HG03196 (cell line): ENCODE measurements at regions not wholly inside any gene's neighbourhood (a gene's known extent, or its start where the extent isn't known, plus 50 kb on each side); places are given as distances from the start of the nearest gene placed in this dataset.

Experiments
- ATAC-seq: cut with Tn5 transposase; IDR thresholded peaks from one replicate; pipeline ENCODE4 v1.9.1; 2021; ENCODE audit not compliant: unreplicated experiment

DNA sequence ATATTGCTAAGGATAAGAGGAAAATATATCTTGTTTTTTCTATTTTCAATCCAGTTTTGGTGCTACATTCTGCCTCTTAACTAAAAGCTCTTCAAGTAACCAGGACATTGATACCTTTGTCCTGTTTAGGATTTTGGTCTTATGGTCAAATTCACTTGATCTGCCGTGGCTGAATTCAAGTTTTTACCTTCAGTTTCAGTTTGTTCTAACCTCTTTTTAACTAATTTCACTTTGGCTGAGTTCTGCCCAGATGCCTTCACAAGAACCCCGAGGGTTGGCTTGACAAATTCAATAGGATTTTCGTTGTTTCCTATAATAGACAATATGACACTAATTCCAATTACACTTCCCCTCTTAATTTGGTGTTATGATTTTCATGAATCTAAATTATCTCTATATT, 84.5 kb upstream of the C1orf21 start:
- no peak for ATAC-seq

DNA sequence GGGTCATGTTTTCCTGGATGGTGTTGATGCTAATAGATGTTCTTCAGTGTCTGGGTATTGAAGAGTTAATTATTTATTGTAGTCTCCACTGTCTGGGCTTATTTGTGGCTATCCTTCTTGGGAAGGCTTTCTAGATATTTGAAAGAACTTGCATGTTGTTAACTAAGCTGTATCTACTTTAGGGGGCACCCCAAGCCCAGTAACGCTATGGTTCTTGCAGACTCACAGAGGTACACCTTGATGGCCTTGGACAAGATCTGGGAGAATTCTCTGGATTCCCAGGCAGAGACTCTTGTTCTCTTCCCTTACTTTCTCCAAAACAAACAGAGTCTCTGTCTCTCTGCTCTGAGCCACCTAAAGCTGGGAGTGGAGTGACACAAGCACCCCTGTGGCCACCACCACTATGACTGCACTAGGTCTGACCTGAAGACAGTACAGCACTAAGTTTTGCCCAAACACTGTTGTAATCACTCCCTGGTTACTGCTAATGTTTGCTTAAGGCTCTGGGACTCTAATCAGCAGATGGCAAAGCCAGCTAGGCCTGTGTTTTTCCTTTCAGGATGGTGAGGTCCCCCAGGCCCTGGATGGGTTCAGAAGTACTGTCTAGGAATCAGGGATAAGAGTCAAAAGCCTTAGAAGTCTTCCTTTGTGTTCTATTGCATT, 76.5 kb upstream of the C1orf21 start:
- no peak for ATAC-seq

DNA sequence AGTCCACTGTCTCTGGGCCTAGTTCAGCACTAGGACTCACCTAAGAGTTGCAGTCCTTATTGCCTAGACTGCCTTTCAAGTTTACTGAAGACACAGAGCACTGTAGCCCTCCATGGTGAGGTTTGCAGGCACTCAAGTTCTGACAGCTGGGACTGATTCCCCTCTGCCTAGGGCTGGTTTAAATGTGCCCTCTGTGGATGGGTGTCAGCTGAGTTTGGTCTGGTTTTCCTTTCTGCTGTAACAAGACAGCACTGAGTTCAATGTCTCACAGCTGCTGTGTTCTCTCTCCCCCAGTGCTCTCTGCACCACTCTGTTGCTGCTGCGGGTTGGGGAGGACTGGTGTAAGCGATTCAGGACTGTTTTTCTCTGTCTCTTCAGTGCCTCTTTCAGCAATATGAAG, 75.2 kb upstream of the C1orf21 start:
- ATAC-seq = no peak

DNA sequence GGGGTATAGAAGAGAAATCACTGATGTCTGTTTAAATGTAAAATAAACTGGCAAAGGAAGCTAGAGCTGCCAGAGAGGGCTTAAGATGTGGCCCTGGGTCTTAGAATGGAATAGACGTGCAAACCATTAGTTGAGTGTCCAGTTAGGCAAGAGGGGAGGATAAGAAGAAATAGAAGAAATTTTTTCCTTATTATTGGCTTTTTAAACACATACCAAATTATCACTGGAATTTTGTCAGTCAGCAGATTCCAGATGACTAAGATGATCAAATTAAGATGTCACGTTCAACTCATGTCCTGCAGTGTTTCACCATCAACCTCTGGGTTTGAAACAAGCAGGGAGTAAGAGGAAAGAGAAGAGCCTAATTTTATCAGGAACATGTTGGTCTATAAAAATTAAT, 71.6 kb upstream of the C1orf21 start:
- no peak for ATAC-seq

DNA sequence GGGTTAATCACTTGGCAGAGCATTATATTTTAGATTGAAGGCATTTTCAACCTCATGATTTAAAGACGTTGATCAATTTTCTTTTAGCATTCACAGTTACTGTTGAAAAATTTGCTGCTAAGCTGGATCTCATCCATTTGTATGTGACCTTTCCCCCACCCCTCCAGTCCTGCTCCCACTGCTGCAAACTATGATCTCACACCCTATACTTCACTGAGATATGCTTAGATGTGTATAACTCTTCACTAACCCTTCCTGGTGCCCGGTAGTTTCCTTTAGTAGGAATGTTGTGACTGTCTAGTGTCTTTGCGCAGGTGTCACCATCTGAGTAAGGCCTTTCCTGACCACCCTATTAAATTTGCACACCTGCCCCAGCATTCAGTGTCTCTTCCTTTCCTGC, 67.0 kb upstream of the C1orf21 start:
- ATAC-seq = no peak

DNA sequence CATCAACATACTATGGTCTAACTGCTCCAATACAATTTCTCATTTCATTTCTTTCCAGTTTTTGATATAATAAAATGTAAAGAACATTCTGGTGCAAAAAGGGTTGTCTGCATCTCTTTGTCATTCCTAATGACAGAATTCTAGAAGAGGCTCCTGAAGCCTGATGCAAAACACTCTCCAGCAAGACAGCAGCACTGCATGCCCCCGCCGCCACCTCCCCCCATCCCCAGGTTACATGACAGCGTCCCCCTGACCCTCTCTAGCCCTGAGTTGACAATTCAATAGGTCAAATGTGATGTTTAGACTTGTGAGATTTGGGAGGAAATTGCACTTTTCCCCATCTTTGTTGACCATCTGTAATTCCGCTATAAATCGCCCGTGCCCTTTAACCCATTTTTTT, 64.6 kb upstream of the C1orf21 start:
- no peak for ATAC-seq

DNA sequence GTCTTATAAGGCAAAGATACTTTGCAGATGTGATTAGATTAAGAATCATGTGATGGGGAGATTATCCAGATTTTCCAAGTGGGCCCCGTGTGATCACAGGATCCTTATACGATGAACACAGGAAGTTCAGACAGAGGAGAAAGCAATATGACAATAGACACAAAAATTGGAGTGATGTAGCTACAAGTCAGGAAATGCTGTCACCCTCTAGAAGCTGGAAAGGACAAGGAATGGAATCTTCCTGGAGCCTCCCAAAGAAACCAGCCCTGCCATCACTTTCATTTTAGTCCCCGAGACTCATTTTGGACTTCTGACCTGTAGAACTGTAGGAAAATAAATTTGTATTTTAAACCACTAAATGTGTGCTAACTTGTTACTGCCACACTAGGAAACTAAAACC, 61.9 kb upstream of the C1orf21 start:
- ATAC-seq = no peak

DNA sequence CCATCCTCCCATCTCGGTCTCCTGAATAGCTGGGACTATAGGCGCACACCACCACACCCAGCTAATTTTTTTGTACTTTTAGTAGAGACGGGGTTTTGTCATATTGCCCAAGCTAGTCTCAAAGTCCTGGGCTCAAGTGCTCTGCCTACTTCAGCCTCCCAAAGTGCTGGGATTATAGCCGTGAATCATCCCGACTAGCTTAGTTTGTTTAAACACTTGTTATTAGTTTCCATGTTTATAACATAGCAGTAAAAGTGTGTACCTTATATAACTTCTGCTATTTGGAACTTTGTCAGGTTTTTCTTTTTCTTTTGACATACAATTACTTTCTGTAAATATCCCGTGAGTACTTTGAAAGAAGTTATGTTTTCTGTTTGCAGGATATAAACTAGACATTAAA, 60.6 kb upstream of the C1orf21 start:
- ATAC-seq = no peak

DNA sequence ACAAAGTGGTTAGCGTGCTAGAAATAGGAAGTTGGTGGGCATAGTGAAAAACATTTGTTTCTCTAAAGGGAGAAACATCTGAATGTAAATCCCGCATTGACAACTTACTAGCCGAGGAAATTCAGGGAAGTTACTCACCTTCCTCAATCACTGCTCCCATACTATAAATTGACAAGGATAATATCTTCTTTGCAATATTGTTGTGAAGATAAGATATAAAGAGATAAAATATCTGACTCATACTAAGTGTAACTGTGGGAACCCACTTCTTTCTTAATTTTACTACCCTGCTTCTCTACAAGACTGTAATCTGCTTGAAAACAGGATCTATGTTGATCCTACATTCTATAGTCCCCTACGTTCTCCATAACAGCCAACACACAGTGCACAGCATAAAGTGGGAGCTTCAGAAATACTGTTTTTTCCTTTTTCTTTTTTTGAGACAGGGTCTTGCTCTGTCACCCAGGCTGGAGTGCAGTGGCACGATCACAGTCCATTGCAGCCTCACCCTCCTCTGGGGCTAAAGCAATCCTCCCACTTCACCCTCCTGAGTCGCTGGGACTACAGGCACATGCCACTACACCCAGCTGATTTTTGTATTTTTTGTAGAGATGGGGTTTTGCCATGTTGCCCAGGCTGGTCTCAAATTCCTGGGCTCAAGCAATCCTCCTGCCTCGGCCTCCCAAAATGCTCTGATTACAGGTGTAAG, 57.4 kb upstream of the C1orf21 start:
- no peak for ATAC-seq

DNA sequence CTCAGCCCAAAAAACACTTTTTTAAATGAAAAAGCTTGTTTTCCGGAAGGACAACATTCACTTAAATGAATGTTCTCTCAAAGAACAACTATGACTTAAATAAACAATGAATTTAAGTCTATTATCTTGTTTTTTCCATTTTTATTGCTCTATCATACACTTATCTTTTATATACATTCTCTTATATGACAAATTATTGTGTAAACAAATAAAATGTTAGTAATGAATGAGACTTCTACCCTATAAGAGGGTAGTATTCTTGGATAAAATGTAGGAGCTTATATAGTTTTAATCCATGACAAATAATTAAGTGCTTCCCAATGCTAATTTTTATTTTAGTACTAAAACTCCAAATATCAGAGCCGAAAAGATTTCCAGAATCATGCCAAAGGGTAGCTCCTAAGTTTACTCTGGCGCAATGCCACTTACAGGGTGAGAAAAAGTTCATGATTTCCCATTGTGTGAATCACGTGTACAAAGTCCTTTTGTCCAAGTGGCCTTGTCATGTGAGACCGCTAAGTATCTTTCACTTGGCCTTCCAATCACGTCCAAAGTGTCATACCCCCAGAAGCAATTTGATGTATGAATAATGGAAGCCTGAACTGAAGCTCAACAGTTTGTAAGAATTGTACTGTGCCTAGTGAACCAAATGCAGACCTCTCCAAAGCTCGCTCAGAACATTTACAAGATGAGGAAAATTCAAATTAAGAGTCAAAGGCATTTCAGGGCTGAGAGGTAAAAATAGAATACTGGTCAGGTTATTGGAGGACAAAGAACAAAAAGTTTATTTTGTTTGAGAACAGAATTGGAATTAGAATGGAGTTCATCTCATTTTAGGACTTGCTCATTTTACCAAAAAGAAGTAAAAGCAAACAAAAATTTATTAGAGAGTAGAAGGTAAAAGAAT, 56.6 kb upstream of the C1orf21 start:
- ATAC-seq = no peak

DNA sequence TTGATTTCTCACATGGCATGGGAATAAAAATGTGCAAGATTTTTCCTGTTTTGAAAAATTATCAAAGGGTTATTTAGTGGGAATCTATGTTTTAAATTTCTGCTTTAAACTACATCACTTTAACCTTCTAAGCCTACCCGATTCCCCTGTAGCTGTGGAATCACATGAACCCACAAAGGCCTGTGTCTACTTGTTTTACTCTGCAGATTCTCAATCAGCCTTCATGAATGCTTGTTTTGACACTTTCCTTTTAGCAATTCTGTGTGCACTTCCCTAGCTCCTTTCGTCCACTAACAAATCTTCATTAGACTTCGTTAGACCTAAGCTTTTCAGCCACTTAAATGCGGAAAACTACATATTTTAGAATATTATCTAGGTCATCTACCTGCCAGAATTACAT, 56.0 kb upstream of the C1orf21 start:
- ATAC-seq = no peak
